ENCODE measurements at regions not wholly inside any gene's neighbourhood (a gene's known extent, or its start where the extent isn't known, plus 50 kb on each side); places are given as distances from the start of the nearest gene placed in this dataset.

DNA sequence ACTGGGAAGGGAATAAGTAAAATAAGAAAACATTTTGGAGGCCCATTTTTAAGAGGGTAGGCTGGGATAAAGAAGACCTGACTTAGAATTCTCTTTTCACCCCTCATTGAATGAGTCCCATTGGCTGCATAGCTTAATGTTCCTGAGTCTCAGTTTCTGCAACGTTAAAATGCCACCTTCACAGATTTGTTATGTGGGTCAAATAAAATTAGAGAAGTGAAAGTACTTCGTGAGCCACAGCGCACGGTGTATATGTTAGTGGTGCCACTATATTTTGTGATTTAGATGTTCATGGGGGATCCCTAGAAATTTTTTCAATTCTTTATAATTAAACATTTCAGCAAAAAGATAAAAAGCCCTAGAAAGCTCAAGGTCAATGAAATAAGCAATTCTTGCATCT is 109.2 kb upstream of the HS3ST1 start:
- Histone ChIP-seq H2AFZ (ENCODE audit: low read depth, low read length) (no peak overlapping the region), H4K20me1 (replicated peaks; ENCODE audit: control insufficient read depth, insufficient read depth, low read length) (no peaks in the 10 kb centered on the region), H3K27me3 (ENCODE audit: control insufficient read depth in 2 of 2, insufficient read depth in 2 of 2, low read length in 2 of 2) (no peaks in the 10 kb centered on the region), H3K9me1 (ENCODE audit: control insufficient read depth, insufficient read depth, low read length) (no peaks in the 10 kb centered on the region), H3K9me3 (replicated peaks; ENCODE audit: control insufficient read depth, insufficient read depth, low read depth, low read length) (no peaks in the 10 kb centered on the region), H3K36me3 (ENCODE audit: control insufficient read depth, insufficient read depth, low read length) (no peaks in the 10 kb centered on the region), H3K79me2 (ENCODE audit: control insufficient read depth, insufficient read depth, low read length) (no peaks in the 10 kb centered on the region), H3K27ac (ENCODE audit: extremely low read depth, low read depth, low read length) (no peak overlapping the region), H3K4me2 (ENCODE audit: insufficient read depth, low read length) (no peak overlapping the region), H3K4me1 (replicated peaks in 1 of 2; ENCODE audit: control insufficient read depth in 2 of 2, insufficient read depth in 2 of 2, low read length in 2 of 2) (no peaks in the 10 kb centered on the region), H3K9ac (ENCODE audit: insufficient read depth in 1 of 2, low read depth in 2 of 2, low read length in 2 of 2) (no peak overlapping the region), H3K4me3 (no peak overlapping the region)
- FAIRE-seq: no peak
- DNase-seq (ENCODE audit: extremely low read depth in 1 of 4, low spot score in 3 of 4): no peak
- in situ Hi-C loops (cut with MboI) (no loop called here), intact Hi-C loops (cut with micrococcal nuclease) (no loop called here)
- no TSS peak for BruUV-seq (replicated peaks)
- ATAC-seq: no peak
- CTCF ChIA-PET (ENCODE audit: low intra/inter-chr PET ratio): no interaction called here
- POLR2A ChIA-PET: no interaction called here
- TF ChIP-seq DIDO1 (tag; IDR thresholded peaks at IDR 0.05; ENCODE audit: low read depth): no peak
- no peak for TF ChIP-seq ZNF3 (CRISPR knock-in tag; IDR thresholded peaks at IDR 0.05)
- no peak for TF ChIP-seq ZBTB1 (CRISPR knock-in tag; IDR thresholded peaks at IDR 0.05; ENCODE audit: borderline replicate concordance, low read depth)
- no peak for TF ChIP-seq NR2F6 (CRISPR knock-in tag; IDR thresholded peaks at IDR 0.05)
- TF ChIP-seq SMARCB1 (IDR thresholded peaks at IDR 0.05; ENCODE audit: insufficient read length, low read depth): no peak
- TF ChIP-seq ZNF175 (CRISPR knock-in tag; IDR thresholded peaks at IDR 0.05; ENCODE audit: low read depth): no peak
- no peak for TF ChIP-seq GABPA (tag; conservative IDR thresholded peaks at IDR 0.05; ENCODE audit: low read depth)
- TF ChIP-seq MAZ (CRISPR knock-in tag; conservative IDR thresholded peaks at IDR 0.05 in 1 of 2, IDR thresholded peaks at IDR 0.05 in 1 of 2): no peak
- WGBS (ENCODE audit: insufficient coverage, low coverage, missing lambda C conversion rate): 0% methylated on average over 4 of the region's 4 CpGs

DNA sequence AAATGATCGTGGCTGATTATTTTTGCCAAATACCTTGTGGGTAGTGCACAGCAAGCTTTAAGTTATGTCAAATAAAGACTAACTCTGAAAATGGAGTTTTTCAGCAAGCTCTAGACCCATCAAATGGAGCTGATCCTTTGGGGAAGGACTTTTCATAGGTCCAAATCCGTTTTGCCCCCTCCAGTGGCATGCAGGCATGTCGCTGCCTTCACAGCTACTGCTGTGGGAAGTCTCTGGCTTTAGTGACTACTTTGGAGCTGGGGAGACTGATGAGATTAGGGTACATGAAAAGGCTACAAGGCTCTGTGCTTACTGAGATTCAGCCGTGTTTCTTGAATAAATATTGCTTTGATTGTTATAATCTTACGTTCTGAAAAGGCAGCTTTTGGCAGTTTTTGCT is 106.6 kb upstream of the HS3ST1 start:
- intact Hi-C loops (cut with micrococcal nuclease): no loop called here
- TF ChIP-seq TAF1 (IDR thresholded peaks at IDR 0.05; ENCODE audit: control insufficient read depth, extremely low read depth, insufficient read depth, low read length, severe bottlenecking) (no peak), ARID2 (IDR thresholded peaks at IDR 0.05) (no peak), ZFP30 (CRISPR knock-in tag; IDR thresholded peaks at IDR 0.05; ENCODE audit: borderline replicate concordance) (no peak), CHD2 (IDR thresholded peaks at IDR 0.05; ENCODE audit: low read depth, low read length) (no peak), SRSF1 (IDR thresholded peaks at IDR 0.05; ENCODE audit: low read depth, low read length) (no peak)
- TF ChIP-seq, protein P1, sequence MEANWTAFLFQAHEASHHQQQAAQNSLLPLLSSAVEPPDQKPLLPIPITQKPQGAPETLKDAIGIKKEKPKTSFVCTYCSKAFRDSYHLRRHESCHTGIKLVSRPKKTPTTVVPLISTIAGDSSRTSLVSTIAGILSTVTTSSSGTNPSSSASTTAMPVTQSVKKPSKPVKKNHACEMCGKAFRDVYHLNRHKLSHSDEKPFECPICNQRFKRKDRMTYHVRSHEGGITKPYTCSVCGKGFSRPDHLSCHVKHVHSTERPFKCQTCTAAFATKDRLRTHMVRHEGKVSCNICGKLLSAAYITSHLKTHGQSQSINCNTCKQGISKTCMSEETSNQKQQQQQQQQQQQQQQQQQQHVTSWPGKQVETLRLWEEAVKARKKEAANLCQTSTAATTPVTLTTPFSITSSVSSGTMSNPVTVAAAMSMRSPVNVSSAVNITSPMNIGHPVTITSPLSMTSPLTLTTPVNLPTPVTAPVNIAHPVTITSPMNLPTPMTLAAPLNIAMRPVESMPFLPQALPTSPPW (CRISPR knock-in tag; IDR thresholded peaks at IDR 0.05): no peak
- TF ChIP-seq, protein P2, sequence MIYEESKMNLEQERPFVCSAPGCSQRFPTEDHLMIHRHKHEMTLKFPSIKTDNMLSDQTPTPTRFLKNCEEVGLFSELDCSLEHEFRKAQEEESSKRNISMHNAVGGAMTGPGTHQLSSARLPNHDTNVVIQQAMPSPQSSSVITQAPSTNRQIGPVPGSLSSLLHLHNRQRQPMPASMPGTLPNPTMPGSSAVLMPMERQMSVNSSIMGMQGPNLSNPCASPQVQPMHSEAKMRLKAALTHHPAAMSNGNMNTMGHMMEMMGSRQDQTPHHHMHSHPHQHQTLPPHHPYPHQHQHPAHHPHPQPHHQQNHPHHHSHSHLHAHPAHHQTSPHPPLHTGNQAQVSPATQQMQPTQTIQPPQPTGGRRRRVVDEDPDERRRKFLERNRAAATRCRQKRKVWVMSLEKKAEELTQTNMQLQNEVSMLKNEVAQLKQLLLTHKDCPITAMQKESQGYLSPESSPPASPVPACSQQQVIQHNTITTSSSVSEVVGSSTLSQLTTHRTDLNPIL (CRISPR knock-in tag; IDR thresholded peaks at IDR 0.05): no peak

More for the DNA sequence above, 106.6 kb upstream of the HS3ST1 start:
- Histone ChIP-seq H3K4me1 (replicated peaks in 1 of 2; ENCODE audit: control insufficient read depth in 2 of 2, insufficient read depth in 2 of 2, low read length in 2 of 2) (no peaks in the 10 kb centered on the region), H3K9me3 (replicated peaks; ENCODE audit: control insufficient read depth, insufficient read depth, low read depth, low read length) (no peaks in the 10 kb centered on the region), H3K9me1 (ENCODE audit: control insufficient read depth, insufficient read depth, low read length) (no peaks in the 10 kb centered on the region), H3K9ac (ENCODE audit: insufficient read depth in 1 of 2, low read depth in 2 of 2, low read length in 2 of 2) (no peak overlapping the region), H3K4me2 (ENCODE audit: insufficient read depth, low read length) (no peak overlapping the region), H4K20me1 (replicated peaks; ENCODE audit: control insufficient read depth, insufficient read depth, low read length) (no peaks in the 10 kb centered on the region), H3K79me2 (ENCODE audit: control insufficient read depth, insufficient read depth, low read length) (no peaks in the 10 kb centered on the region), H2AFZ (ENCODE audit: low read depth, low read length) (no peak overlapping the region), H3K4me3 (no peak overlapping the region), H3K27me3 (ENCODE audit: control insufficient read depth in 2 of 2, insufficient read depth in 2 of 2, low read length in 2 of 2) (no peaks in the 10 kb centered on the region), H3K36me3 (ENCODE audit: control insufficient read depth, insufficient read depth, low read length) (no peaks in the 10 kb centered on the region), H3K27ac (ENCODE audit: extremely low read depth, low read depth, low read length) (no peak overlapping the region)
- ATAC-seq (no peak), FAIRE-seq (no peak), DNase-seq (ENCODE audit: extremely low read depth in 1 of 4, low spot score in 3 of 4) (no peak)
- no TSS peak for BruUV-seq (replicated peaks)
- CTCF ChIA-PET (ENCODE audit: low intra/inter-chr PET ratio): no interaction called here
- WGBS (ENCODE audit: insufficient coverage, low coverage, missing lambda C conversion rate): 1% methylated on average over 5 of the region's 5 CpGs
- POLR2A ChIA-PET: no interaction called here
- in situ Hi-C loops (cut with MboI): no loop called here

All from K562 (cell line).